ENCODE measurements at regions not wholly inside any gene's neighbourhood (a gene's known extent, or its start where the extent isn't known, plus 50 kb on each side); places are given as distances from the start of the nearest gene placed in this dataset.

- DNase-seq = no peak
Measured at GRCh38 chr10:78750418-78750817, 318.3 kb upstream of the ZMIZ1 start.

- no peak for DNase-seq
Measured at GRCh38 chr10:78751716-78752115, 317.1 kb upstream of the ZMIZ1 start.

- DNase-seq = no peak
Measured at GRCh38 chr10:78752221-78752620, 316.5 kb upstream of the ZMIZ1 start.

GRCh38 chr10:78752708-78753107, 316.1 kb upstream of the ZMIZ1 start:
- DNase-seq = no peak

- DNase-seq = no peak
Measured at GRCh38 chr10:78754269-78755062, 314.3 kb upstream of the ZMIZ1 start.

- no peak for DNase-seq
Measured at GRCh38 chr10:78755063-78755701, 313.6 kb upstream of the ZMIZ1 start.

- DNase-seq = no peak
Measured at GRCh38 chr10:78755877-78756455, 312.8 kb upstream of the ZMIZ1 start.

GRCh38 chr10:78756604-78757343, 312.0 kb upstream of the ZMIZ1 start:
- DNase-seq = no peak

- DNase-seq = no peak
Measured at GRCh38 chr10:78757344-78757925, 311.3 kb upstream of the ZMIZ1 start.

- no peak for DNase-seq
Measured at GRCh38 chr10:78758176-78758575, 310.6 kb upstream of the ZMIZ1 start.

- DNase-seq = no peak
Measured at GRCh38 chr10:78759456-78760120, 309.2 kb upstream of the ZMIZ1 start.

GRCh38 chr10:78760463-78761310, 308.1 kb upstream of the ZMIZ1 start:
- DNase-seq = no peak

- no peak for DNase-seq
Measured at GRCh38 chr10:78761311-78761781, 307.4 kb upstream of the ZMIZ1 start.

- DNase-seq = no peak
Measured at GRCh38 chr10:78762086-78762630, 306.6 kb upstream of the ZMIZ1 start.

- no peak for DNase-seq
Measured at GRCh38 chr10:78763234-78763633, 305.5 kb upstream of the ZMIZ1 start.

- DNase-seq = no peak
Measured at GRCh38 chr10:78763651-78764395, 304.9 kb upstream of the ZMIZ1 start.

- DNase-seq = no peak
Measured at GRCh38 chr10:78764436-78764835, 304.3 kb upstream of the ZMIZ1 start.

- no peak for DNase-seq
Measured at GRCh38 chr10:78764846-78765430, 303.8 kb upstream of the ZMIZ1 start.

- no peak for DNase-seq
Measured at GRCh38 chr10:78765726-78766335, 302.9 kb upstream of the ZMIZ1 start.
